HEK293 (cell line): ENCODE measurements at regions not wholly inside any gene's neighbourhood (a gene's known extent, or its start where the extent isn't known, plus 50 kb on each side); places are given as distances from the start of the nearest gene placed in this dataset.
"Not testable (repeated sequence)": the region's sequence is repeated elsewhere in the genome, so short reads cannot be mapped to it uniquely, and the experiment has no call there.

Experiments
- CTCF ChIA-PET: fragments of 350-600 bp; formaldehyde crosslinking; extraction: SDS; loops from one replicate; lab custom pipeline; 2021; ENCODE audit warnings: antibody characterized with exemption; lab: Yijun Ruan, JAX
- POLR2A ChIA-PET: fragments of 300-600 bp; formaldehyde crosslinking; extraction: SDS; loops from one replicate; lab custom pipeline; 2020; ENCODE audit warnings: antibody characterized with exemption, inconsistent platforms; lab: Yijun Ruan, JAX
- H3K27ac ChIP-seq: fragments of 200-500 bp; sonication (Bioruptor generic); 2 replicates; pipeline ENCODE4 v1.5.1; 2014; ENCODE audit warnings: low read depth, low read length, control low read depth, inconsistent platforms; ENCODE audit errors: extremely low read depth
- H3K36me3 ChIP-seq, 2 experiments: fragments of 200-500 bp in 1 of 2; sonication (Bioruptor generic) in 1 of 2; 1 replicate in 1 of 2; 2 replicates in 1 of 2; pipeline ENCODE4 v1.5.1; 2014 to 2017; ENCODE audit warnings: inconsistent platforms in 2 of 2, low read length in 2 of 2; ENCODE audit not compliant: control insufficient read depth in 2 of 2, insufficient read depth in 1 of 2
- H3K4me1 ChIP-seq: fragments of 200-500 bp; sonication (Bioruptor generic); 2 replicates; pipeline ENCODE4 v1.5.1; 2014; ENCODE audit warnings: mild to moderate bottlenecking, low read length, inconsistent platforms; ENCODE audit not compliant: control insufficient read depth, insufficient read depth
- H3K4me3 ChIP-seq: 2 replicates; pipeline ENCODE4 v1.5.1; 2011; ENCODE audit warnings: low read depth, mild to moderate bottlenecking, control low read depth, low read length, moderate library complexity
- H3K9me3 ChIP-seq: fragments of 200-500 bp; sonication (Bioruptor generic); 2 replicates; pipeline ENCODE4 v1.5.1; 2014; ENCODE audit warnings: low read depth, low read length, inconsistent platforms; ENCODE audit not compliant: control insufficient read depth, insufficient read depth
- GFI1B ChIP-seq: fragments of 450-650 bp; formaldehyde crosslinking; IDR thresholded peaks from 2 replicates; pipeline ENCODE4 v1.5.1; 2016; ENCODE audit warnings: missing biosample characterization, missing genetic modification characterization
- GLIS2 ChIP-seq: fragments of 450-650 bp; formaldehyde crosslinking; IDR thresholded peaks from 2 replicates; pipeline ENCODE4 v1.5.1; 2016; ENCODE audit warnings: missing biosample characterization, missing genetic modification characterization
- OSR2 ChIP-seq: fragments of 450-650 bp; formaldehyde crosslinking; IDR thresholded peaks from 2 replicates; pipeline ENCODE4 v1.5.1; 2016; ENCODE audit warnings: missing biosample characterization, missing genetic modification characterization
- SETDB1 ChIP-seq: IDR thresholded peaks from one replicate; pipeline ENCODE4 v1.6.1; 2017; ENCODE audit warnings: mild to moderate bottlenecking, low read length, moderate library complexity, mixed read lengths; ENCODE audit not compliant: insufficient read length
- TRIM28 ChIP-seq: IDR thresholded peaks from 2 replicates; pipeline ENCODE4 v1.6.1; 2011; ENCODE audit warnings: low read length, control low read depth, borderline replicate concordance
- ZBTB7A ChIP-seq: fragments of 450-650 bp; formaldehyde crosslinking; IDR thresholded peaks from 2 replicates; pipeline ENCODE4 v1.5.1; 2016; ENCODE audit warnings: low read depth, missing biosample characterization, missing genetic modification characterization
- ZBTB8A ChIP-seq: fragments of 450-650 bp; formaldehyde crosslinking; IDR thresholded peaks from 2 replicates; pipeline ENCODE4 v1.5.1; 2016; ENCODE audit warnings: missing biosample characterization, missing genetic modification characterization
- ZNF148 ChIP-seq: fragments of 450-650 bp; formaldehyde crosslinking; IDR thresholded peaks from 2 replicates; pipeline ENCODE4 v1.5.0; 2017; ENCODE audit warnings: missing biosample characterization, missing genetic modification characterization, borderline replicate concordance
- ZNF530 ChIP-seq: fragments of 450-650 bp; formaldehyde crosslinking; IDR thresholded peaks from 2 replicates; pipeline ENCODE4 v1.5.1; 2016; ENCODE audit warnings: low read depth, missing biosample characterization, missing genetic modification characterization
- ZNF596 ChIP-seq: fragments of 450-650 bp; IDR thresholded peaks from 2 replicates; pipeline ENCODE4 v1.5.0; 2018; ENCODE audit warnings: missing biosample characterization, mild to moderate bottlenecking, missing genetic modification characterization, moderate library complexity
- ZNF600 ChIP-seq: fragments of 450-650 bp; formaldehyde crosslinking; IDR thresholded peaks from 2 replicates; pipeline ENCODE4 v1.5.1; 2016; ENCODE audit warnings: missing biosample characterization, missing genetic modification characterization
- ZNF677 ChIP-seq: fragments of 450-650 bp; IDR thresholded peaks from 2 replicates; pipeline ENCODE4 v1.5.0; 2018; ENCODE audit warnings: missing biosample characterization, mild to moderate bottlenecking, missing genetic modification characterization, moderate library complexity
- TF ChIP-seq, protein P1 (sequence below): fragments of 450-650 bp; IDR thresholded peaks from 2 replicates; pipeline ENCODE4 v1.5.1; 2018; ENCODE audit warnings: missing biosample characterization, mild to moderate bottlenecking, missing genetic modification characterization
- TF ChIP-seq, protein P2 (sequence below): fragments of 450-650 bp; formaldehyde crosslinking; IDR thresholded peaks from 2 replicates; pipeline ENCODE4 v1.5.1; 2016; ENCODE audit warnings: missing biosample characterization, missing genetic modification characterization

GRCh38 chr14:58772794-58773620 lies 135.2 kb downstream of the DACT1 start (continued):
- TF ChIP-seq ZNF596 (tag by site-specific recombination) (0 out of 2 replicates have a peak, but pooled peaks have one; percentile 12), ZNF600 (tag by site-specific recombination) (peak; percentile 34; the same call in 1 of the 2 replicates), TRIM28 (peak; percentile 91), OSR2 (peak; percentile 82), ZBTB8A (peak; percentile 27; the same call in 1 of the 2 replicates)
- TF ChIP-seq, protein P1, sequence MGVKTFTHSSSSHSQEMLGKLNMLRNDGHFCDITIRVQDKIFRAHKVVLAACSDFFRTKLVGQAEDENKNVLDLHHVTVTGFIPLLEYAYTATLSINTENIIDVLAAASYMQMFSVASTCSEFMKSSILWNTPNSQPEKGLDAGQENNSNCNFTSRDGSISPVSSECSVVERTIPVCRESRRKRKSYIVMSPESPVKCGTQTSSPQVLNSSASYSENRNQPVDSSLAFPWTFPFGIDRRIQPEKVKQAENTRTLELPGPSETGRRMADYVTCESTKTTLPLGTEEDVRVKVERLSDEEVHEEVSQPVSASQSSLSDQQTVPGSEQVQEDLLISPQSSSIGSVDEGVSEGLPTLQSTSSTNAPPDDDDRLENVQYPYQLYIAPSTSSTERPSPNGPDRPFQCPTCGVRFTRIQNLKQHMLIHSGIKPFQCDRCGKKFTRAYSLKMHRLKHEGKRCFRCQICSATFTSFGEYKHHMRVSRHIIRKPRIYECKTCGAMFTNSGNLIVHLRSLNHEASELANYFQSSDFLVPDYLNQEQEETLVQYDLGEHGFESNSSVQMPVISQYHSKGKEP (tag by site-specific recombination): 0 out of 2 replicates have a peak, but pooled peaks have one; percentile 30

GRCh38 chr14:58774531-58774930 lies 136.8 kb downstream of the DACT1 start:
- peaks cover 38% of the 10 kb centered on the region for H3K4me1 ChIP-seq
- no peak for TF ChIP-seq ZNF530 (tag by site-specific recombination)
- no peak for TF ChIP-seq ZBTB7A (tag by site-specific recombination)
- no peak for TF ChIP-seq ZNF677 (tag by site-specific recombination)
- H3K27ac ChIP-seq: no peak overlapping the region
- POLR2A ChIA-PET: no interaction called here
- H3K4me3 ChIP-seq: no peak overlapping the region
- no peaks in the 10 kb centered on the region for H3K36me3 ChIP-seq
- CTCF ChIA-PET: no interaction called here
- H3K9me3 ChIP-seq: no peaks in the 10 kb centered on the region

DNA sequence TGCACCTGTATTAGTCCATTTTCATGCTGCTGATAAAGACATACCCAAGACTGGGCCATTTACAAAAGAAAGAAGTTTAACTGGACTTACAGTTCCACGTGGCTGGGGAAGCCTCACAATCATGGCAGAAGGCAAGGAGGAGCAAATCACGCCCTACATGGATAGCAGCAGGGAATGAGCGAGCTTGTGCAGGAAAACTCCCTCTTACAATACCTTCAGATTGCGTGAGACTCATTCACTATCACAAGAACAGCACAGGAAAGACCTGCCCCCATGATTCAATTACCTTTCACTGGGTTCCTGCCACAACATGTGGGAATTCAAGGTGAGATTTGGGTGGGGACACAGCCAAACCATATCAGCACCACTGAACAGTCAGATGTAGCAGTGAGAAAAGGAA lies 137.4 kb downstream of the DACT1 start:
- H3K27ac ChIP-seq, H3K9me3 ChIP-seq, POLR2A ChIA-PET, H3K4me3 ChIP-seq, CTCF ChIA-PET, H3K36me3 ChIP-seq: not testable (repeated sequence)
- TF ChIP-seq, protein P2, sequence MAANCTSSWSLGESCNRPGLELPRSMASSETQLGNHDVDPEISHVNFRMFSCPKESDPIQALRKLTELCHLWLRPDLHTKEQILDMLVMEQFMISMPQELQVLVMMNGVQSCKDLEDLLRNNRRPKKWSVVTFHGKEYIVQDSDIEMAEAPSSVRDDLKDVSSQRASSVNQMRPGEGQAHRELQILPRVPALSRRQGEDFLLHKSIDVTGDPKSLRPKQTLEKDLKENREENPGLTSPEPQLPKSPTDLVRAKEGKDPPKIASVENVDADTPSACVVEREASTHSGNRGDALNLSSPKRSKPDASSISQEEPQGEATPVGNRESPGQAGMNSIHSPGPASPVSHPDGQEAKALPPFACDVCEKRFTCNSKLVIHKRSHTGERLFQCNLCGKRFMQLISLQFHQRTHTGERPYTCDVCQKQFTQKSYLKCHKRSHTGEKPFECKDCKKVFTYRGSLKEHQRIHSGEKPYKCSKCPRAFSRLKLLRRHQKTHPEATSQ (tag by site-specific recombination): 0 out of 2 replicates have a peak, but pooled peaks have one; percentile 39
- TF ChIP-seq SETDB1: peak; percentile 50
- peaks cover 32% of the 10 kb centered on the region for H3K4me1 ChIP-seq

DNA sequence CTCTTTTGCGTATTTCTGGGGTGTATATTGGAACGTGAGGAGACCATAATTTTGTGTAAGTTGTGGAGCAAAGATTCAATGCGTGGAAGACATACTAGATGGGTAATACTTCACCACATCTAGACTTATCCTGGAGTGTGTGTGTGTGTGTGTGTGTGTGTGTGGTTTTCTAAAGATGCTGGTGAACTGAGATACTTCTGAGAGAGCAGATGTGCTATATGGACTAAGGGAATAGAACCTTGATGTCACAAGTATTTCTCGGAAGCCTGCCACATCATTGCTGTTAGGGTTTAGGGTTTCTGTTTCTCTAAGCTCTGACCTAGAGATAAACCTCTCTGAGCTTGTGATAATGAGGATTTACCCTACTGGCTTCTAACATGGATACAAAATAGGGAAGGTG lies 138.8 kb downstream of the DACT1 start:
- Histone ChIP-seq H3K9me3 (no peaks in the 10 kb centered on the region), H3K27ac (no peak overlapping the region), H3K4me3 (no peak overlapping the region), H3K4me1 (peaks cover 24% of the 10 kb centered on the region), H3K36me3 (no peaks in the 10 kb centered on the region)
- ChIA-PET CTCF (interaction anchor here (0.6 to 1.0 kb wide), 4 partner anchors 30 to 325 kb away, joined by 3 to 6 read pairs (median 3); no protein-coding TSS in a partner anchor), POLR2A (no interaction called here)
- TF ChIP-seq GFI1B (tag by site-specific recombination) (no peak), GLIS2 (tag by site-specific recombination) (no peak), ZNF148 (no peak)
